ENCODE measurements at regions not wholly inside any gene's neighbourhood (a gene's known extent, or its start where the extent isn't known, plus 50 kb on each side); places are given as distances from the start of the nearest gene placed in this dataset.

DNA sequence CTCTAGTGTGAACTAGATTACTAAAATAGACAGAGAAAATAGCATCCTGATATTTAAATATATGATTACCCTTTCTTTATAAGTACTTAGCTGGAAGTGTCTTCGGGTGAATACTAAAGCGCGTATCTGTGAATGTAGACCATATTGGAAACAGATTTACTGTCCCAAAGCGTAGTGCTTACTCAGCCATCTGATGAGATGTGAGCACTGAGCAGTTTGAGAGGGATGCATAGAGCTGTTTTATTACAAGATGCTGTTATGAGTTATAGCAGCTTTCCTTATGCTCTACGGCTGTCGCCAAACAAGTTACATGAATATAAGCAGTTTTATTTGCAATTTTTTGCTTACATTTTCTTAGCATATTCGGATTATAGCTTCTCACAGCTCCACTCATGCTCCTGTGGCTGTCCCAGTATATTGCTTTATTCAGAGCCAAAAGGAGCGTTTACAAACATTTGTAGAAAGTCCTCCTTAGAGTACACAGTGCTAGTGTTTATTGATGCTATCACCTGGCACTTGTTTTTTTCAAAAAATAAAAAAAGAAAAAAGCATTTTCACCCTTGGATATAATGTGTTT is 981.4 kb upstream of the WWC1 start:
- DNase-seq (ENCODE audit: extremely low read depth, low read depth) = no peak
- TF ChIP-seq, protein P1, sequence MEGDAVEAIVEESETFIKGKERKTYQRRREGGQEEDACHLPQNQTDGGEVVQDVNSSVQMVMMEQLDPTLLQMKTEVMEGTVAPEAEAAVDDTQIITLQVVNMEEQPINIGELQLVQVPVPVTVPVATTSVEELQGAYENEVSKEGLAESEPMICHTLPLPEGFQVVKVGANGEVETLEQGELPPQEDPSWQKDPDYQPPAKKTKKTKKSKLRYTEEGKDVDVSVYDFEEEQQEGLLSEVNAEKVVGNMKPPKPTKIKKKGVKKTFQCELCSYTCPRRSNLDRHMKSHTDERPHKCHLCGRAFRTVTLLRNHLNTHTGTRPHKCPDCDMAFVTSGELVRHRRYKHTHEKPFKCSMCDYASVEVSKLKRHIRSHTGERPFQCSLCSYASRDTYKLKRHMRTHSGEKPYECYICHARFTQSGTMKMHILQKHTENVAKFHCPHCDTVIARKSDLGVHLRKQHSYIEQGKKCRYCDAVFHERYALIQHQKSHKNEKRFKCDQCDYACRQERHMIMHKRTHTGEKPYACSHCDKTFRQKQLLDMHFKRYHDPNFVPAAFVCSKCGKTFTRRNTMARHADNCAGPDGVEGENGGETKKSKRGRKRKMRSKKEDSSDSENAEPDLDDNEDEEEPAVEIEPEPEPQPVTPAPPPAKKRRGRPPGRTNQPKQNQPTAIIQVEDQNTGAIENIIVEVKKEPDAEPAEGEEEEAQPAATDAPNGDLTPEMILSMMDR (IDR thresholded peaks at IDR 0.05; ENCODE audit: low read depth, low read length) = no peak

DNA sequence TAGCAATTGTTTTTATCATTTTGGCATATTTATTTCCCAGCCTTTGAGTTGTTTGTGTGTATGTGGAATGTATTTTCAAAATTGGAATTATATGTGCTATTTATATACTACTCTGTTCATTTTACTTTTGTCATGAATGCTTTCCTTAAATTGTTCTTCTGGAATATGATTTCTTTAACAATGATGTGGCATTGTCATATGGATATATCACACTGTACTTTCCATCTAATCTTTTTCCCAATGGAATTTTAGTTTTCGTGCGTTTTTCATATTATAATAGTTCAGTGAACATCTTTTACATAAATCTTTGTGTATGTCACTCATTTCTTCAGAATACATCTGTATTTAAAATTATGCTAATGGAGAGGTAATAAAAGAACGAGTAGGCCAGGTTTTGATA is 980.1 kb upstream of the WWC1 start:
- DNase-seq (ENCODE audit: extremely low read depth, low read depth) = no peak

DNA sequence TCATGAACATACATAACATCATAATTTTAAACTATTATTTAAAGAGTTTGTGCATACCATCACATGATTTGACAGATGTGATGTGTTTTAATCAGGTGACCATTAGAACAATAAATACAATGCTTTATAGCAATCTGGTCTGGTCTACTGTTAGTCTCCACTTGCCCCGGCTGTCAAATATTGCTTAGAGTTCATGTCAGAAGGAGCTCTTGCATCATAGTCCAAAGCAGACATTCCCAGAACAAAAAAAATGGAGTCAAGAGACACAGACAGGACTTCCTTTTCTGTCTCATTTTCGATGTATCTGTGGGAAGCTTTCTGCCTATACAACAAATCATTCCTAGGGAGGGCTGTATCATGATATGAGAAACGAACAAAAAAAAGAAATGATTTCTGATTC is 979.2 kb upstream of the WWC1 start:
- no peak for DNase-seq (ENCODE audit: extremely low read depth, low read depth)
- TF ChIP-seq, protein P1 (IDR thresholded peaks at IDR 0.05; ENCODE audit: low read depth, low read length) = no peak

More for the DNA sequence above, 980.1 kb upstream of the WWC1 start:
- TF ChIP-seq, protein P1 (IDR thresholded peaks at IDR 0.05; ENCODE audit: low read depth, low read length) = no peak

DNA sequence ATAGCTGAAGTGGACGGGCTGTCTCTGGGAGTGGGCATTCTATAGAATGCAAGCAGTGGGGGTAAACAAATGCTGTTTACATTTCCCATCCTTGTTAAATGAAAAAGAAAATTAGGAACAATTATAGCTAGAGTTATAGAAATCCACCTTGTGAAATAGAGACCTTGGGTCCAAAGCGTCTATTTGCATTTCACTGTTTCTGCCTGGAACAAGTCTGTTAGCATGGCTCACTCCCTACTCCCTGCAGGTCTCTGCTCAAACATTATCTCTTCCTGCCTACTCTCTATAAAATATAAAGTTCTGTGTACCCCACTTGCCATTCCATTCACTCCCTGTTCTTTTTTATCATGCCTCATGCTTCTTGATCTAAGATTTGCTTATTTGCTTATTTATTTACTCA is 975.7 kb upstream of the WWC1 start:
- TF ChIP-seq, protein P1 (IDR thresholded peaks at IDR 0.05; ENCODE audit: low read depth, low read length) = no peak
- no peak for DNase-seq (ENCODE audit: extremely low read depth, low read depth)

DNA sequence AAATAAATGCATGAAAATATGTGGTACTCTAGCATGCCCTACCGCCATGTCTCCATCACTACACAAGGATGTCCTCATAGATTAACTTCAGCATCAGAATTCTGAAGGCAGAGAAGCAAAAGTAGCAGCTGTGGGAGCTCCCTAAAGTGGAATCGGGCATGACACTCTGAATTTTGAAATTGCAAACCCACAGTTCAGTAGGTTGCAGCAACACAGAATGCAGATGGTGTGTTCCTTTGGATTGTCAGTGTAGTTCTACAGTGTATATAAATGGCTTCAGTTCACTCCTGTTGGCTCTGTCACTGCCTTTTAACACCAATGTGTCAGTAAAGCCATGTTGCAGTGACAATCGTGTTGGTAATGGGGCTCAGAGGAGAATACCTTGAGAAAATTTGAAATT is 973.6 kb upstream of the WWC1 start:
- TF ChIP-seq, protein P1 (IDR thresholded peaks at IDR 0.05; ENCODE audit: low read depth, low read length) = no peak
- no peak for DNase-seq (ENCODE audit: extremely low read depth, low read depth)

DNA sequence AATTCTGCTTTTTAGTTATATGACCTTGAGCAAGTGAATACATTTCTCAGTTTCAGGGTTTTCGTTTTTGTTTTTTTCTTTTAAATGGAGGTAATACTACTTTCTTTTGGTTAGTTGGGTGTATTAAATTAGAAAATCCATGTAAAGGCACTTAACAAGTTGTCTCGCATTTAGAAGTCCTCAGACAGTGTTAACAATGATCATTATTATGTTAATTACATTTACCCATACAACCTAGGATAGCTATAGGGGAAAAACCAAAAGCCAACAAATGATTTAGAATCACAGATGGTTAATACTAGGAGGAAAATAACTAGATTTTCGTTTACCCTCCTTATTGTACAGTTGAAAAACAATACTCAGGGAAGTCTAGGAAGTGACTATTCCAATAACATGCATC is 972.2 kb upstream of the WWC1 start:
- TF ChIP-seq, protein P1 (IDR thresholded peaks at IDR 0.05; ENCODE audit: low read depth, low read length) = no peak
- no peak for DNase-seq (ENCODE audit: extremely low read depth, low read depth)

DNA sequence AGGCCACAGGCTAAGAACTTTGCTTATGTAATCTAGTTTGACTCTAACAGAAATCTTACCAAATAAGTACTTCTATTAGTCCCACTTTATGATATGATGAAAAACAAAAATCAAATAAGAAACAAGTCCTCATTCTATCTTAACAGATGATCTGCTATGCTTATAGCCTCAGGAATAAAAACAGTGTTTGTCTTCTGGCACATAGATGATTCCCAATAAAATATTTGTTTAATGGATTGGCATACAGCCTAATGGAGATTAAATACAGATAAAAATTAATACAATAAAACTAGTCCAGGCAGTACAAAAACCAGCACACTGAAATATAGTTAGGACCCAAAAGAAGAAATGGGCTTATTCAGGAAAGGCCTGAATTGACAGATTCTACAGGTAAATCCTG is 971.4 kb upstream of the WWC1 start:
- no peak for DNase-seq (ENCODE audit: extremely low read depth, low read depth)
- TF ChIP-seq, protein P1 (IDR thresholded peaks at IDR 0.05; ENCODE audit: low read depth, low read length) = no peak
